HG02588 (cell line): ENCODE measurements at regions not wholly inside any gene's neighbourhood (a gene's known extent, or its start where the extent isn't known, plus 50 kb on each side); places are given as distances from the start of the nearest gene placed in this dataset.

Experiments
- ATAC-seq: cut with Tn5 transposase; IDR thresholded peaks from one replicate; pipeline ENCODE4 v1.9.1; 2021; ENCODE audit warnings: mild to moderate bottlenecking, moderate library complexity; ENCODE audit not compliant: unreplicated experiment

DNA sequence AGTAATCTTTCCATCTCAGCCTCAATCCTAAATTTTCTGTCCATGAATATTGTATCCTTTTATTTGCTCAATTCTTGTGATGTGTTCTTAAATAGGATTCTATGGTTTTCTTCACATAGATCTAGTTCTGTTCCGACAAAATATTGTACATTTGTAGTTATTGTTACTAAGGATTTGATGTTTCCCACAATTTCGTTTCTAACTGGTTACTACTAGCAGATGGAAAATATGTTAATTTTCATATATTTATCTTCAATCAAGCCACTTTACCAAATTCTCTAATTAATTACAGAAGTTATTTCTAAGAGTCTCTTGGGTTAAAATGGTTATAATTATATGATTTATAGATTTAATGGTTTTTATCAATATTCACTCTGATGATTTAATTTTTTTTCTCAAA lies 60.3 kb downstream of the SEC61B start:
- no peak for ATAC-seq

DNA sequence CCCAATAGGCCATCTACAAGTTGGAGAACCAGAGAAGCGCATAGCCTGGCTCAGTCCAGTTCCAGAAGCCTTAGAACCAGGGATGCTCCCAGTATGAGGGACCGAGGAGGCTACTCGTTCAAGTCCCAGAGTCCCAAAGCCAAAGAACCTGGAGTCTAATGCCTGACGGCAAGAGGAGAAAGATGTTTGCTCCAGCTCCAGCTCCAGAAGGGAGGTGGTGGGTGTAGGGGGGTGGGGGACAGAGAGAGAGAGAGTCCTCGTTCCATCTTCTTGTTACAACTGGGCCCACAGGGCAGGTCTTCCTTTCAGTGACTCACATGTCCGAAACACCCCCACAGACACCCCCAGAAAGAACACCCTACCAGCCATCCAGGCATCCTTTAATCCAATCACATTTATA lies 63.9 kb downstream of the SEC61B start:
- no peak for ATAC-seq

DNA sequence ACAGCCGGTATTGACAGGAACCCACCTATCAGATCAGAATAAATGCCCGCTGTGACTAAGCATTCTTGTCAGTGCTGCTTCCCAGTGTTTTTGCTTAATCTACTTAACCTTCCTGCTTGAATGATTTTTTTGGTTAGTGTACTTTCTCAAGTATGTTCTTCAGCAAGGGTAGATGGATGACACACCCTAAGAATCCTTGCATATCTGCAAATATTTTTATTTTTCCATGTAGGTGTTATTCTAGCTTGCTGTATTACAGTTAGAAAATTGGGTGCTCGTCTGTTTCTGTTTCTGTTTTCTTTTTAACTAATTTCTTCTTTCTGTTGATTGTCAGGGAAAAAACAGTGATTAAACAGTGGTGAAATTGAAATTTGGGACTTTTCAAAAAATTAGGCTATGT lies 64.5 kb downstream of the SEC61B start:
- ATAC-seq, result no peak

DNA sequence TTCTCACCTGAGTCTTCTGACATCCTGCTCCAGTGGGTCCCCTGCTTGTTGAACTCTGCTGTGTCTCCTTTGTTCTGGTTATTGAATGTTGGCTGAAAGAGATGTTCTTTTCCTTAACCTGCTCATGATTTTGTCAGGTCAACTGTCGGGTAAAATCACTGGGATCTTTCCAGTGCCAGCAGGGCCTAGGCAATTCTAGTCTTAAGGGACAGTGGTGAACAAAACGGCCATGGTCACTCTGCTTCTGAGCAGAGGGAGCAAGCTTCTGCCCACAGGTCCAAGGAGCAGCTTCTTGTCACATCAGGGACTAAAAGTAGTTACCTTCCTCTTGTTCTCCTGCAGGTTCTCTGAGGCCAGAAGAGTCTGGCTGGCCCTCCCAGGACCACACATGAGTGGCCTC lies 65.6 kb downstream of the SEC61B start:
- ATAC-seq, result no peak

GRCh38 chr9:99288830-99289229 lies 66.7 kb downstream of the SEC61B start:
- no peak for ATAC-seq

GRCh38 chr9:99294850-99295461 lies 72.9 kb downstream of the SEC61B start:
- no peak for ATAC-seq

- ATAC-seq, result no peak
Observed at GRCh38 chr9:99296291-99296951, 74.3 kb downstream of the SEC61B start.

DNA sequence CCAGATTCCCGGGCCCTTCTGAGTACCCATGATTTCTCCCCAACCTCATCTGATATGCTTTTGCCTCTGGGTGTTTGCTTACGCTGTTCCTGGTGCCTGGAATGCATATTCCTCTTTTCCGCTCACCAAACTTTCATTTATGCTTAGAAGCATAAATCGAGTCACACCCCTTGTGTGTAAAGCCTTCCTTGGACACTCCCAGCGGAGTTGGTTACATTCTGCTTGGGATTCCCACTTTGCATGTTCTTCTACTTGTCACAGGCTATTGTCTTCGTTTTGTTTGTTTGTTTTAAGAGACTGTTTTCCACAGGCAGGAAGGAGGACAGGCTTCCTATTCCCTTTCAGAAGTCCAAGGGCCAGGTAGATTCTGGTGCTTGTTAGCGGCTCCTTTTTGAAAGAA lies 76.5 kb downstream of the SEC61B start:
- no peak for ATAC-seq

GRCh38 chr9:99299211-99300102 lies 77.4 kb downstream of the SEC61B start:
- ATAC-seq, result no peak

DNA sequence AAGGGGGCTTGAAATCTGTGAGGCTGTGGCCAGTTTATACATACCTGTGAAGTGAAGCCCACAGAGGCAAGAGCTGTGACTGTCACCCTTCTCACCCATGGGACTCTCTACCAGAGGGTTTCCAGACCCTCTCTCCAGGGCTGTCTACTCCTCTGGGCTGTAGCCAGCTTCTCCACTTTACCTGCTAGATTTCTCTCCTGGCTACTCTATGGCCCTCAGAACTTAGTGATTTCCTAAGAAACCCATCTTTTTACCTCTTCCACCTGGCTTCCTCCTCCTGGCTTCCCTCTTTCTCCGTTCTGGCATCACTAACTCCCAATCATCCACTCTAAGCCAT lies 78.0 kb downstream of the SEC61B start:
- ATAC-seq, result no peak

GRCh38 chr9:99300603-99301002 lies 78.5 kb downstream of the SEC61B start:
- ATAC-seq, result no peak

- ATAC-seq, result no peak
Observed at GRCh38 chr9:99303177-99303576, 81.1 kb downstream of the SEC61B start.

DNA sequence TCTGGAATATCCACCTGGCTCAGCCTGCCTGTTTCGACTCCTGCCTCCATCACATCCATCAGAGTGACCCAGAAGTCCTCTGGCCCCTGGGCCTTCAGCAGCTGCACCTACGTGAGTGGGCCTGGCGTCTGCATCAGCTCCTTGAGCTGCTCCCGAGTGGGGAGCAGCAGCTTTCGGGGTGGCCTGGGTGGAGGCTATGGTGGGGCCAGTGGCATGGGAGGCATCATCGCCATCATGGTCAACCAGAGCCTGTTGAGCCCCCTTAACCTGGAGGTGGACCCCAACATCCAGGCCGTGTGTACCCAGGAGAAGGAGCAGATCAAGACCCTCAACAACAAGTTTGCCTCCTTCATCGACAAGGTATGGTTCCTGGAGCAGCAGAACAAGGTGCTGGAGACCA lies 83.0 kb downstream of the SEC61B start:
- no peak for ATAC-seq

GRCh38 chr9:99305820-99306811 lies 84.0 kb downstream of the SEC61B start:
- no peak for ATAC-seq

- no peak for ATAC-seq
Observed at GRCh38 chr9:99307851-99308250, 85.8 kb downstream of the SEC61B start.

- no peak for ATAC-seq
Observed at GRCh38 chr9:99309141-99309939, 87.3 kb downstream of the SEC61B start.

GRCh38 chr9:99312736-99313135 lies 90.7 kb downstream of the SEC61B start:
- ATAC-seq, result no peak

DNA sequence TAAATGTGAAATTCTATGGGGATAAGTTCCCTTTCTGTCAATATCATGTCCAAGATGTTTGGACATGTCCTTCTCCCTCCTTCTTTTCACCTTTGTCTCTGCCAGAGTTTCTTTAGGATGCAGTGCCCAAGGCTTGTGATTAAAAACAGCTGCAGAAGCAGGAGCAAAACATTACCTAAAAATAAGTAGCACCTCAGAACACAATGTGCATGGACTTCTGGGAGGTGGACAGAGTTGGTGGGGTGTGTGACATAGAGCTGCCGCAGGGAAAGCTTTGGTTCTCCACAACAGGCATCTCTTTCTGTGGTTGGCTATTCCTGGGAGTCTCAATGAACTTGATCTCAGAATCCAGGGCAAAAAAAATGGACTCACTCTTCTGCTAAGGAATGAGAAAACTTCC lies 97.0 kb downstream of the SEC61B start:
- no peak for ATAC-seq

- no peak for ATAC-seq
Observed at GRCh38 chr9:99322299-99322698, 100.2 kb downstream of the SEC61B start.
